ENCODE measurements at regions not wholly inside any gene's neighbourhood (a gene's known extent, or its start where the extent isn't known, plus 50 kb on each side); places are given as distances from the start of the nearest gene placed in this dataset.
A peak's percentile ranks its signal among the peaks of the same experiment; 100 is the strongest.
"Not testable (repeated sequence)": the region's sequence is repeated elsewhere in the genome, so short reads cannot be mapped to it uniquely, and the experiment has no call there.

DNA sequence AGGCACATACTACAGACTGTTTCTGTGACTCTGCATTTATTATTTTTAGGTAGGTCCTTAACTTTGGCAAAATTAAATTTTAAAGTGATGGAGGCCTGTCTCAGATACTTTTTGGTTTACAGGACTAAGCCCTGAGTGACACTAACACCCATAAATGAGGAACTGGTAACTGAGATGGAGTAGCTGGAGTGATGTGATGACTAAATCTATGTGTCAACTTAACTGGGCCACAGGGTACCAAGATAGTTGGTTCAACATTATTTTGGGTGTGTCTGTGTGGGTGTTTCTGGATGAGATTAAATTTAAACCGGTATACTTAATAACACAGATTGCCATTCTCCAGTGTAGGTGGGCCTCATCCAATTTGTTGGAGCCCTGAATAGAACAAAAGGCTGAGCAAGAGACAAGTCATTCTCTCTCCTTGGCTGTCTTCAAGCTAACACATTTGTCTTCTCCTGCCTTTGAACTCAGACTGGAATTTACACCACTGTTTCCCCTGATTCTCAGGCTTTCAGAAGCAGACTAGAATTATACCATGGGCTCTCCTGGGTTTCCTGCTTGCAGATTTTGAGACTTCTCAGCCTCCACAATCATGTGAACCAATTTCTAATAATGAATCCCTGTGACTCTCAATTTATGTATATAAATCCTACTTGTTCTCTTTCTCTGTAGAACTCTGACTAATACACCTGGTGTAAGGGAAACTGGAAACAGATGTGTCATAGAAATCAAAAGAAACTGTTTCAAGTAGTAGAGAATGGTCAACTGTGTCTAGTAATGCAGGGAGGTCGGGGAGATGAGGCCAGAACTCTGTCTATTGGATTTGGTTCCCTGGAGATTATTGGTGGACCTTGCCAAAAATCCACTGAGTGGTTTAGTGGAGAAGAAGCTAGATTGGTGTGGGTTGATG lies 579.2 kb downstream of the EPM2A start:
- DNase-seq (ENCODE audit: low read depth) = no peak

- DNase-seq (ENCODE audit: low read depth) = not testable (repeated sequence)
Observed at GRCh38 chr6:145158636-145159035, 576.7 kb downstream of the EPM2A start.

DNA sequence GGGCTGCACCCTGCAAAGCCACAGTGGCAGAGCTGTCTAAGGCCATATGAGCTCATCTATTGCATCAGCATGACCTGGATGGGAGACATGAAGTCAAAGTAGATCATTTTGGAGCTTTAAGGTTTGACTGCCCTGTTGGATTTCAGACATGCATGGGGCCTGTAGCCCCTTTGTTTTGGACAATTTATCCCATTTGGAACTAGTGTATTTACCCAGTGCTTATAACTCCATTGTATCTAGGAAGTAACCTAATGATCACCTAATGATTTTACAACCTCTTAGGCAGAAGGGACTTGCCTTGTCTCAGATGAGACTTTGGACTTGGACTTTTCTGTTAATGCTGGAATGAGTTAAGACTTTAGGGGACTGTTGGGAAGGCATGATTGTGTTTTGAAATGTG lies 575.4 kb downstream of the EPM2A start:
- DNase-seq (ENCODE audit: low read depth) = no peak

GRCh38 chr6:145161501-145161900 lies 573.8 kb downstream of the EPM2A start:
- no peak for DNase-seq (ENCODE audit: low read depth)

GRCh38 chr6:145169726-145170224 lies 565.5 kb downstream of the EPM2A start:
- no peak for DNase-seq (ENCODE audit: low read depth)

DNA sequence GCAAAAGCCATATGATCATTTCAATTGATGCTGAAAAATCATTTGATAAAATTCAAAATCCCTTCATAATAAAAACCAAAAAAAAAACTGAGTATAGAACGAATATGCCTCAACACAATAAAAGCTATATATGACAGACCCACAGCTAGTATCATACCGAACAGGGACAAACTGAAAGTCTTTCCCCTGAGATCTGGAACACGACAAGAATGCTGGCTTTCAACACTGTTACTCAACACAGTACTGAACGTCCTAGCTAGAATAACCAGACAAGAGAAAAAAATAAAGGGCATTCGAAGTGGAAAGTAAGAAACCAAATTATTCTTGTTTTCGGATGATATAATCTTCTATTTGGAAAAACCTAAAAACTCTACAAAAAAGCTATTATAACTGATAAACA lies 559.9 kb downstream of the EPM2A start:
- DNase-seq (ENCODE audit: low read depth) = no peak

GRCh38 chr6:145178391-145178790 lies 556.9 kb downstream of the EPM2A start:
- DNase-seq (ENCODE audit: low read depth) = no peak

GRCh38 chr6:145187491-145188206 lies 547.7 kb downstream of the EPM2A start:
- DNase-seq (ENCODE audit: low read depth) = peak; percentile 11

- no peak for DNase-seq (ENCODE audit: low read depth)
Observed at GRCh38 chr6:145189836-145190235, 545.5 kb downstream of the EPM2A start.

- DNase-seq (ENCODE audit: low read depth) = no peak
Observed at GRCh38 chr6:145194389-145194788, 540.9 kb downstream of the EPM2A start.

DNA sequence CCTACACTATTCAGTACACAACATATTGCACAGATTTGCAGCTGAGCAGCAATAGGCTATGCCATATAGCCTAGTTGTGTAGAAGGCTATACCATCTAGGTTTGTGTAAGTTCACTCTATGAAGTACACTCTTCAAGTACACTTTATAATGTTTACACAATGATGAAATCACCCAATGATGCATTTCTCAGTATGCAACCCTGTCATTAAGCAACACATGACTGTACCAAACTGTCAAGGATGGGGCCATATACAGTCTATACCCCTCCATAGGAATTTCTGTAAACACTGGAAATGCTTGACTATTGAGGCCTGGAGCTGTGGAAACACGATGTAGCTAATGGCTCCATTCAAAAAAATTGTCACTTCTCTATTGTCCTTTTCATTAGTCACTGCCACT lies 535.4 kb downstream of the EPM2A start:
- peak; percentile 55 for DNase-seq (ENCODE audit: low read depth)

DNA sequence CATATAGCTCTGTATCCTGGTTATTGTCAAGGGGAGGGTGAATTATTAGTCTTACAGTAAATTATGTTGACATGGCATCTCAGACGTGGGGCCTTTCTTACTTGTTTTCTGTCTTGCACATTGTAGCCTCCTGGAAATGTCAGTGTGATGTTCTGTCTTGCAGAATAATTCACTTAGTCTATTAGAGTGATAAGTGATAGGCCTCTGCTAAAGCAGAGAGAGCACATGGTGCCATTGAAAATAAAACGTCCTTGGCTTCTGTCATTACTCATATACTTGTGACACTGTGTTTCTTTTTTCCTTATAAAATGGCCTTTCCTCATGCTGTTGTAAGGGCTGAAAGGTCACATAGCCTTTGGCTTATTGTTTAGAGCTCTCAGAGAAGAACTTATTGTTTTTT lies 531.0 kb downstream of the EPM2A start:
- DNase-seq (ENCODE audit: low read depth) = no peak

GRCh38 chr6:145206247-145206907 lies 528.9 kb downstream of the EPM2A start:
- no peak for DNase-seq (ENCODE audit: low read depth)

GRCh38 chr6:145208474-145208873 lies 526.8 kb downstream of the EPM2A start:
- no peak for DNase-seq (ENCODE audit: low read depth)

DNA sequence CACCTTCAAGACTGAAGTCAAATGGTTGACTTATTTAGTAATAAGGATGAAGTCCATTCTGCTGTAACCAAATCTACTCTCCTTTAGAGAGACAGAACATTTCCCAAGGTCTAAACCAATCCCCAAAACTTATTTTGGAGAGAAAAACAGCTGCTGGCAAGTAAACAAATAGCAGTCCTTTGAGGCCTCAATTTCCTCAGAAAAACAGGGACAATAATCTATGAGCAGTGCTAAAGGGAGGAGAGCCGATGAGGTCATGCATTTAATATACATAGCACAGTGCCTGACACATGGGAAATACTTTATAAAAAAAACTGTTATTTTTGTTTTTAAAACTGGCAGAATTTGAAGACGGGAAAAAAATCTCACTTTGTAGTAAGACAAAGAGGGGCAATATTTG lies 526.0 kb downstream of the EPM2A start:
- peak; percentile 41 for DNase-seq (ENCODE audit: low read depth)

DNA sequence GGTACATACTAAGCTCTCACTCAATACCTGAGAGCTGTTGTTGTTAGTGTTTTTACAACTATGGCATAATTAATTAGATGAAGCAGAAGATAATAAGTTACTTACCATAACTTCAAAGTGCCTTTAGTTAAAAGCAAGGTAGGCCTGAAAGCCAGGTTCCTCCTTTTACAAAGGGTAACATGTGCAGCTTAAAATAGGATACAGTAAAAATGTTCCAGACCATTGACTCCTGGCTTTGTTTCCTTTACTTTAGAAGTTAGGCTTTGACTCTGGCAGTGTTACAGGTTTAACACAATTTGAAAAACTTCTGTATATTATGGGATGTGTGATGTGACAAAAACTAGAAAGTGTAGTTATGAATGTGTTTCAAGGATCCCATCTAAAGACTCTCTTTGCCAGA lies 522.5 kb downstream of the EPM2A start:
- DNase-seq (ENCODE audit: low read depth) = peak; percentile 44

DNA sequence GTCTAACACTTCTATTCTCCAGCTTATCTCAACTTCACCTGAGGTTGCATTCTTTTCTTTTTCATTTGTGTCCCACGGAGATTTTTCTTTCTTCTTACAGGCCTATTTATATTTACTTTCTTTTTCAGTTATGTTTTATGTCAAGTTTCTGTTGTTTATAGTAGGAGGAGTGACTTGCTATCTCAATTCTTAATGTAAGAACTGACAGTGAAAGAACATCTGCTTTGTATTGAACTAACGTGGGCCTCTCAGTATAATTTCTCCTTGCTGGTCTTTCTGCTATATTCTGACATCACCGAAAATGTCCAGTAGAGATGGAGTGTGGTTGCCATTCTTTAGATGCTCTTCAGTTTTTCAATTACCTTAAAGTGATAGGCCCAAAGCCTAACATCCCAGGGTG lies 521.7 kb downstream of the EPM2A start:
- no peak for DNase-seq (ENCODE audit: low read depth)

DNA sequence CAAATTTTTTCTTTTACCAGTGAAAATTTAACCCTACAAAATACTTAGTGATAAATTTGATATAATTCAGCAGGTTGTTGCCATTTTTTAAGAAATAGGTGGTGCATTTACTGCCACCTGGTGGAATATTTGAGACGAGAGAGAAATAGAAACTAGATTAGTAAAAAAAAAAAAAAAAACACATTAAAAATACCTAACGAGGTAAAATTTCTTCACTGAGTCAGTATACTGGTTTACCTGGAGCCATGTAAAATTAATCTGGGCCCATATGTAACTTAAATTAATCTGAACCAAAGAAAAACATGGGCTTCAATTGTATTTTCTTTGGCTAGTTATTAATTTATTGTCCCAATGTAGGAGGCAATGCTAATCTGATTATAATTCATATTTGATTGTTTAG lies 520.8 kb downstream of the EPM2A start:
- peak; percentile 37 for DNase-seq (ENCODE audit: low read depth)

- no peak for DNase-seq (ENCODE audit: low read depth)
Observed at GRCh38 chr6:145224450-145224849, 510.9 kb downstream of the EPM2A start.

- no peak for DNase-seq (ENCODE audit: low read depth)
Observed at GRCh38 chr6:145225500-145225899, 509.8 kb downstream of the EPM2A start.

DNA sequence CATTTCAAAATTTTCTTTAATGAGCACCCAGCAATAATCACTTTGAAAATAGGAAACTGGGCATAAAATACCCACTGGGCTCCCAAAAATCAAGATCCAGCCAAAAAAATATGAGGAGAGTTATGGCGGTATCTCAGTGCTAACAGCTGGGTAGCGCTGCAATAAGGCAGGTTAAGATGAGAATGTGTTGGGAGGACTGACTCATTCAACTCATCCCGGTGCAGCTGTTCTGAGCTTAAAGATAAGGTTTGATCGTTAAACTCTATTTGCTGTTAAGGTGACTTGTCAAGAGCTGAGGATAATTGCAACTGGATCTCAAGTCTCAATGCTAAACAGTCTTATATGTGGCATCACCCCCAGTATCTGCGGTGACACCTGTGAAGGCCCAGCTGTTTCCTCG lies 507.7 kb downstream of the EPM2A start:
- DNase-seq (ENCODE audit: low read depth) = no peak

- no peak for DNase-seq (ENCODE audit: low read depth)
Observed at GRCh38 chr6:145228962-145229582, 506.2 kb downstream of the EPM2A start.

All from renal cortical epithelial cell (primary cell).